A549 (cell line): ENCODE measurements at regions not wholly inside any gene's neighbourhood (a gene's known extent, or its start where the extent isn't known, plus 50 kb on each side); places are given as distances from the start of the nearest gene placed in this dataset.

Experiments
- ATAC-seq, 2 experiments: fragments of 200-7000 bp in 1 of 2; fragments of >200 bp in 1 of 2; cut with Nextera tagmentation in 1 of 2; cut with Tn5 transposase in 1 of 2; 3 replicates each; pipeline versions ENCODE4 v1.8.0 to v1.9.1; 2018 to 2020; ENCODE audit warnings: mild to moderate bottlenecking in 1 of 2, moderate library complexity in 1 of 2
- CTCF ChIA-PET: fragments of 300-600 bp; sonication (Branson Sonifier 250); formaldehyde crosslinking; extraction: SDS; loops from one replicate; lab custom pipeline; 2021; ENCODE audit warnings: antibody characterized with exemption, inconsistent platforms; lab: Yijun Ruan, JAX
- POLR2A ChIA-PET: fragments of 350-600 bp; formaldehyde crosslinking; extraction: SDS; loops from one replicate; lab custom pipeline; 2021; ENCODE audit warnings: antibody characterized with exemption, inconsistent platforms; lab: Yijun Ruan, JAX
- DNase-seq, 2 experiments: peaks; one replicate each; pipeline versions ENCODE4 v3.0.0 to v3.0.0-alpha.2; 2011 to 2016; ENCODE audit warnings: low read depth in 1 of 2, low spot score in 1 of 2
- FAIRE-seq: peaks from 2 replicates; lab custom pipeline; 2011; peaks lifted over from hg19 to GRCh38; lab: Jason Lieb, UNC
- H3K27ac ChIP-seq, 2 experiments: fragments of >200 bp; sonication (Bioruptor Twin); formaldehyde crosslinking; 3 replicates each; pipeline ENCODE4 v1.5.1; 2016 to 2017
- H3K4me1 ChIP-seq: fragments of >200 bp; sonication (Bioruptor Twin); formaldehyde crosslinking; 3 replicates; pipeline ENCODE4 v1.6.1; 2016
- H3K4me2 ChIP-seq: fragments of >200 bp; sonication (Bioruptor Twin); formaldehyde crosslinking; 3 replicates; pipeline ENCODE4 v1.6.1; 2016
- H3K4me3 ChIP-seq: fragments of >200 bp; sonication (Bioruptor Twin); formaldehyde crosslinking; 3 replicates; pipeline ENCODE4 v1.5.1; 2016
- H3K9me3 ChIP-seq: fragments of >200 bp; sonication (Bioruptor Twin); formaldehyde crosslinking; 3 replicates; pipeline ENCODE4 v1.6.1; 2016
- BHLHE40 ChIP-seq: IDR thresholded peaks from 2 replicates; pipeline ENCODE4 v1.6.1; 2012; ENCODE audit warnings: low read depth, low read length, inconsistent platforms
- CBX2 ChIP-seq: fragments of 200-600 bp; sonication (generic); IDR thresholded peaks from 2 replicates; pipeline ENCODE4 v1.6.1; 2016; ENCODE audit warnings: low read depth, mild to moderate bottlenecking, borderline replicate concordance
- CEBPB ChIP-seq, 2 experiments: fragments of >200 bp in 1 of 2; sonication (Bioruptor Twin) in 1 of 2; formaldehyde crosslinking in 1 of 2; IDR thresholded peaks; 2 replicates each; pipeline ENCODE4 v1.6.1; 2012 to 2016
- EHMT2 ChIP-seq: fragments of 200-600 bp; sonication (generic); IDR thresholded peaks from 2 replicates; pipeline ENCODE4 v1.6.1; 2016; ENCODE audit warnings: antibody characterized with exemption, low read depth, mild to moderate bottlenecking, moderate library complexity
- HOXB5 ChIP-seq: fragments of 250-450 bp; sonication (Bioruptor Pico); IDR thresholded peaks from 2 replicates; pipeline ENCODE4 v1.5.0; 2020; ENCODE audit warnings: mild to moderate bottlenecking, moderate library complexity
- KDM1A ChIP-seq: fragments of 200-600 bp; sonication (generic); IDR thresholded peaks from 2 replicates; pipeline ENCODE4 v1.6.1; 2016; ENCODE audit warnings: low read depth, mild to moderate bottlenecking
- KDM5A ChIP-seq: fragments of 200-600 bp; sonication (generic); IDR thresholded peaks from 2 replicates; pipeline ENCODE4 v1.6.1; 2016; ENCODE audit warnings: antibody characterized with exemption, mild to moderate bottlenecking
- MAZ ChIP-seq: fragments of 150-350 bp; IDR thresholded peaks from 2 replicates; pipeline ENCODE4 v1.6.1; 2014; ENCODE audit warnings: antibody characterized with exemption, low read depth, low read length, borderline replicate concordance
- NFE2L2 ChIP-seq: fragments of 150-350 bp; conservative IDR thresholded peaks from 2 replicates; pipeline ENCODE4 v1.6.1; 2014; ENCODE audit warnings: low read length
- NR3C1 ChIP-seq: fragments of >200 bp; sonication (Bioruptor Twin); formaldehyde crosslinking; IDR thresholded peaks from 3 replicates; pipeline ENCODE4 v1.6.1; 2017
- RFX5 ChIP-seq: fragments of 450-650 bp; IDR thresholded peaks from 2 replicates; pipeline ENCODE4 v1.7.1; 2014; ENCODE audit warnings: antibody characterized with exemption, mild to moderate bottlenecking, moderate library complexity
- RNF2 ChIP-seq: fragments of 200-600 bp; sonication (generic); IDR thresholded peaks from 2 replicates; pipeline ENCODE4 v1.6.1; 2016; ENCODE audit warnings: low read depth, mild to moderate bottlenecking, antibody characterized with exemption, moderate library complexity, borderline replicate concordance
- TFCP2L1 ChIP-seq: fragments of 250-450 bp; sonication (Bioruptor Pico); IDR thresholded peaks from 2 replicates; pipeline ENCODE4 v1.5.0; 2021; ENCODE audit warnings: mild to moderate bottlenecking
- ZC3H11A ChIP-seq: fragments of 450-650 bp; IDR thresholded peaks from 2 replicates; pipeline ENCODE4 v1.6.1; 2014; ENCODE audit warnings: antibody characterized with exemption, mild to moderate bottlenecking
- ZFP36 ChIP-seq: fragments of 450-650 bp; IDR thresholded peaks from 2 replicates; pipeline ENCODE4 v1.6.1; 2014; ENCODE audit warnings: borderline replicate concordance; ENCODE audit not compliant: partially characterized antibody
- WGBS: methylation state at CpG from one replicate; pipeline ENCODE4 v1.1.6; 2017; ENCODE audit errors: missing lambda C conversion rate; 5-methylcytosine and 5-hydroxymethylcytosine counted together
- TF ChIP-seq, protein P1 (sequence below): fragments of 200-600 bp; sonication (generic); IDR thresholded peaks from 2 replicates; pipeline ENCODE4 v1.6.1; 2016; ENCODE audit warnings: antibody characterized with exemption, mild to moderate bottlenecking, moderate library complexity
- TF ChIP-seq, protein P2 (sequence below): fragments of >200 bp; sonication (Bioruptor Twin); formaldehyde crosslinking; IDR thresholded peaks from 3 replicates; pipeline ENCODE4 v1.5.1; 2016
- TF ChIP-seq, protein P3 (sequence below): fragments of 250-450 bp; sonication (Bioruptor Pico); IDR thresholded peaks from 2 replicates; pipeline ENCODE4 v1.5.0; 2020; ENCODE audit warnings: low read depth, mild to moderate bottlenecking, moderate library complexity

DNA sequence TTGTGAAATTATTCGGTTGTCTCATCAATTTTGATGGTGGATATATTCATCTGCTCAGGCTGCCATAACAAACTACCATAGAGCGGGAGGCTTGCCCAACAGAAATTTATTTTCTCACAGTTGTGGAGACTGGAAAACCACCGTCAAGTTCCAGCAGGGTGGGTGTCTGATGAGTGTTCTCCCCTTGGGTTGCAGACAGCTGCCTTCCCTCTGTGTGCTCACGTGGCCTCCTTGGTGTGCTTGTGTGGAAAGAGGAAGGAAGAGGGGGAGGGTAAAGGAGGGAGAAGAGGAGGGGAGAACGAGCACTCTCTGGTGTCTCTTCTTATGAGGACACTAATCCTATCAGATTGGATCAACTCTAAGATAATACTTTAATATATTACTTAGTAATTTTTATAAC, 123.8 kb upstream of the TEX13D start:
- Histone ChIP-seq H3K4me2 (no peak overlapping the region), H3K27ac (no peak overlapping the region), H3K4me1 (no peaks in the 10 kb centered on the region)
- no peak for DNase-seq
- POLR2A ChIA-PET: no interaction called here
- FAIRE-seq: no peak
- CTCF ChIA-PET: no interaction called here
- 33% methylated on average over 5 of the region's 5 CpGs for WGBS
- TF ChIP-seq, protein P1, sequence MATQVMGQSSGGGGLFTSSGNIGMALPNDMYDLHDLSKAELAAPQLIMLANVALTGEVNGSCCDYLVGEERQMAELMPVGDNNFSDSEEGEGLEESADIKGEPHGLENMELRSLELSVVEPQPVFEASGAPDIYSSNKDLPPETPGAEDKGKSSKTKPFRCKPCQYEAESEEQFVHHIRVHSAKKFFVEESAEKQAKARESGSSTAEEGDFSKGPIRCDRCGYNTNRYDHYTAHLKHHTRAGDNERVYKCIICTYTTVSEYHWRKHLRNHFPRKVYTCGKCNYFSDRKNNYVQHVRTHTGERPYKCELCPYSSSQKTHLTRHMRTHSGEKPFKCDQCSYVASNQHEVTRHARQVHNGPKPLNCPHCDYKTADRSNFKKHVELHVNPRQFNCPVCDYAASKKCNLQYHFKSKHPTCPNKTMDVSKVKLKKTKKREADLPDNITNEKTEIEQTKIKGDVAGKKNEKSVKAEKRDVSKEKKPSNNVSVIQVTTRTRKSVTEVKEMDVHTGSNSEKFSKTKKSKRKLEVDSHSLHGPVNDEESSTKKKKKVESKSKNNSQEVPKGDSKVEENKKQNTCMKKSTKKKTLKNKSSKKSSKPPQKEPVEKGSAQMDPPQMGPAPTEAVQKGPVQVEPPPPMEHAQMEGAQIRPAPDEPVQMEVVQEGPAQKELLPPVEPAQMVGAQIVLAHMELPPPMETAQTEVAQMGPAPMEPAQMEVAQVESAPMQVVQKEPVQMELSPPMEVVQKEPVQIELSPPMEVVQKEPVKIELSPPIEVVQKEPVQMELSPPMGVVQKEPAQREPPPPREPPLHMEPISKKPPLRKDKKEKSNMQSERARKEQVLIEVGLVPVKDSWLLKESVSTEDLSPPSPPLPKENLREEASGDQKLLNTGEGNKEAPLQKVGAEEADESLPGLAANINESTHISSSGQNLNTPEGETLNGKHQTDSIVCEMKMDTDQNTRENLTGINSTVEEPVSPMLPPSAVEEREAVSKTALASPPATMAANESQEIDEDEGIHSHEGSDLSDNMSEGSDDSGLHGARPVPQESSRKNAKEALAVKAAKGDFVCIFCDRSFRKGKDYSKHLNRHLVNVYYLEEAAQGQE: no peak
- TF ChIP-seq NR3C1 (no peak), TFCP2L1 (CRISPR knock-in tag) (no peak), RFX5 (no peak), RNF2 (no peak), EHMT2 (no peak), BHLHE40 (no peak)
- TF ChIP-seq, all 56 proteins: peak for 0
- H3K4me3 ChIP-seq: no peak overlapping the region
- H3K9me3 ChIP-seq: no peaks in the 10 kb centered on the region; the same call in 2 of the 3 replicates
- ATAC-seq: no peak

DNA sequence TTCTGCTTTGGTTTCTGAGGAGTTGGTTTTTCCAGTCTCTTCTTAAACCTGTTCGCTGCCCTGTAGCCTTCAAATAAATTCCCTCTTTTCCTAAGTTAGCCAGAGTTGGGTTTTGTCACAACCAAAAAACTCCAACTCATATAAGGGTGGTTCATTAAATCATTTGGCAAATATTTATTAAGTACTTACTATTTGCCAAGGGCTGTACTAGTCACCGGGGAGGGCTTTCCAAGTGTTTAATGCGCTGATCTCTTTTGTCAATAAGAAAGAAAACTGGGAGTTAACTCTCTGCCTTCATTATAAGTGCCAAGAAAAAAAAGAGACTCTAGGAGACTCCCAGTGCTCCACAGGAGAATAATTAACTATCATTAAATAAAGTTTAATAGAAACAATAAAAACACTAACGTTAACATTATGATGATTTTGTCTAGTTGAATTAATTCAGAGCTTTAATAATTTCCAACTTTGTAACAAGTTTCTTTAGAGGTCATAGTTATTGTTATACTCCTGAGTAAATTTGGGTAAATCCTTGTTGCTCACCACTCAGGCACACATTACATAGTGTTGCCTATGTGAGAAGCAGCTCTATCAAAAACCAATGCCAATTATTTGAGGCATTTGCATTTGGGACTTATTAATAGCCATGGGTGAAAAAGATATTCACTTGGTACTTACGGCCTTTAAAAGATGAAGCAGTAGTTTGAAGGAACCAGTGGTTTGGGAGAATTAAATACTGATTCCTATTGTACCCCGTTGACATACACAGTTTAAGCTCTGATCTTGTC, 122.5 kb upstream of the TEX13D start:
- WGBS: 20% methylated on average over 6 of the region's 6 CpGs
- no peak for ATAC-seq
- Histone ChIP-seq H3K27ac (no peak overlapping the region), H3K9me3 (no peaks in the 10 kb centered on the region), H3K4me3 (no peak overlapping the region), H3K4me1 (no peaks in the 10 kb centered on the region), H3K4me2 (no peak overlapping the region)
- ChIA-PET CTCF (no interaction called here), POLR2A (no interaction called here)
- DNase-seq: no peak
- TF ChIP-seq CBX2: no peak
- TF ChIP-seq ZFP36: no peak
- no peak for TF ChIP-seq HOXB5
- TF ChIP-seq NFE2L2: no peak
- no peak for TF ChIP-seq ZC3H11A
- no peak for TF ChIP-seq KDM5A
- no peak for TF ChIP-seq MAZ
- TF ChIP-seq, protein P2, sequence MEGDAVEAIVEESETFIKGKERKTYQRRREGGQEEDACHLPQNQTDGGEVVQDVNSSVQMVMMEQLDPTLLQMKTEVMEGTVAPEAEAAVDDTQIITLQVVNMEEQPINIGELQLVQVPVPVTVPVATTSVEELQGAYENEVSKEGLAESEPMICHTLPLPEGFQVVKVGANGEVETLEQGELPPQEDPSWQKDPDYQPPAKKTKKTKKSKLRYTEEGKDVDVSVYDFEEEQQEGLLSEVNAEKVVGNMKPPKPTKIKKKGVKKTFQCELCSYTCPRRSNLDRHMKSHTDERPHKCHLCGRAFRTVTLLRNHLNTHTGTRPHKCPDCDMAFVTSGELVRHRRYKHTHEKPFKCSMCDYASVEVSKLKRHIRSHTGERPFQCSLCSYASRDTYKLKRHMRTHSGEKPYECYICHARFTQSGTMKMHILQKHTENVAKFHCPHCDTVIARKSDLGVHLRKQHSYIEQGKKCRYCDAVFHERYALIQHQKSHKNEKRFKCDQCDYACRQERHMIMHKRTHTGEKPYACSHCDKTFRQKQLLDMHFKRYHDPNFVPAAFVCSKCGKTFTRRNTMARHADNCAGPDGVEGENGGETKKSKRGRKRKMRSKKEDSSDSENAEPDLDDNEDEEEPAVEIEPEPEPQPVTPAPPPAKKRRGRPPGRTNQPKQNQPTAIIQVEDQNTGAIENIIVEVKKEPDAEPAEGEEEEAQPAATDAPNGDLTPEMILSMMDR: no peak
- TF ChIP-seq CEBPB (IDR thresholded peaks at IDR 0.05): no peak
- TF ChIP-seq KDM1A: no peak
- TF ChIP-seq, protein P3, sequence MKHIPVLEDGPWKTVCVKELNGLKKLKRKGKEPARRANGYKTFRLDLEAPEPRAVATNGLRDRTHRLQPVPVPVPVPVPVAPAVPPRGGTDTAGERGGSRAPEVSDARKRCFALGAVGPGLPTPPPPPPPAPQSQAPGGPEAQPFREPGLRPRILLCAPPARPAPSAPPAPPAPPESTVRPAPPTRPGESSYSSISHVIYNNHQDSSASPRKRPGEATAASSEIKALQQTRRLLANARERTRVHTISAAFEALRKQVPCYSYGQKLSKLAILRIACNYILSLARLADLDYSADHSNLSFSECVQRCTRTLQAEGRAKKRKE: no peak
- FAIRE-seq: peak; percentile 13
